ENCODE measurements at regions not wholly inside any gene's neighbourhood (a gene's known extent, or its start where the extent isn't known, plus 50 kb on each side); places are given as distances from the start of the nearest gene placed in this dataset.

DNA sequence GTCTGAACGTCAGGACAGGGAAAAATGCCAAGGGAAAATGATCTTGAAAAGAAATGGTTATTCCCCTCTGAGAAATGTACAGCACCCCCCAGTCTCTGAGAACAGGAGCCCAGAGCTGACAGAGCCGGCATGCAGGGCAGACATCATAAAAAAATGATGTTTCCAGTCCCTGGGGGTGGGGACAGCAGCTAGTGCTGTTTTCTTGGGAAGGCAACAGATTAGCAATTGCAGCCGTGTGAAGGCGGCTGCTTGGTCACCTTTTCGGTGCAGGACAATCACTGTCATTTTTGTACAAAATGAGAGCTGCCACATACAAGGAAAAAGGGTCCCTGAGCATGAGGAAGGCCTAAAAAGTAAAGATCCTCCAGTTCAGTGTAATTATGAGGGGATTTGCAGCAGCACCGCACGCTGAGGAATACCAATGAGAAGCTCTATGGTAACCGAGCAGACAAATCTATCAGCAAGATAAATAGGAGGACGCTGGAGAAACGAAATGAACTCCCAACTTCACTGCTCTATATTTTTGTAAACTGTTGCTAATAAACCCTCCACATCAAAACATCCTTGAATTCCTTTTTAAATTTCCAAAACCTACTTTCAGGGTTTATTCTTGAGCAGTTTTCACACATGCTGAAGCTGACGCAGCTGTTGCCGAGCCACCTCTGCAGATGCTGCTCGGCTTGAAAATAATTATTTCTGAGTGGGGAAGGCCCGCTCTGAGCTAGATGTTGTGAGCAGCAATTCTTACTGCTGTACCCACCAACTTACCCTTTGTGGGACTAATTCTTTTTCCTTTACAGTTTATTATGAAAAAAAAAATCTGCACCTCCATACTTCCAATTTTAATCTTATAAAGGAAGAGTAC lies 98.2 kb upstream of the NEBL start:
- in situ Hi-C loops (cut with HindIII; ENCODE audit: low sequenced_read_pairs), result no loop called here

- in situ Hi-C loops (cut with HindIII; ENCODE audit: low sequenced_read_pairs), result no loop called here
These were observed 96.9 kb upstream of the NEBL start for GRCh38 chr10:20993830-20994527.

DNA sequence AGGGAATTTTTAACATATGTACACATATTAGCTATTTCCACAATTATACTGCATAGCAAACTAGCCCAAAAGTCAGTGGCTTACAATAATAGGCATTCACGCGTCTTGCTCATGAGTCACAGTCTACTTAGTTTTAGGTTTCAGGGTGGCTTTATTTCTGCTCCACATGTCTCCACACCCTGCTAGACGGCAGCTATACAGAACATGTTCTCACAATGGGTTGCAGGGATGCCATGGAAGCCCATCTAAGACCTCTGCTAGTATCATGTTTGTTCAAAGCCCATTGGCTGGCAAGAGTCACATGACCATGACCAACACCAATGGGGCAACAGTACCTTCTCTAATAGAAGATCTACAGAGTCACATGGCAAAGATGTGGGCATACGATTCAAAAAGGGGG lies 96.3 kb upstream of the NEBL start:
- in situ Hi-C loops (cut with HindIII; ENCODE audit: low sequenced_read_pairs), result no loop called here

DNA sequence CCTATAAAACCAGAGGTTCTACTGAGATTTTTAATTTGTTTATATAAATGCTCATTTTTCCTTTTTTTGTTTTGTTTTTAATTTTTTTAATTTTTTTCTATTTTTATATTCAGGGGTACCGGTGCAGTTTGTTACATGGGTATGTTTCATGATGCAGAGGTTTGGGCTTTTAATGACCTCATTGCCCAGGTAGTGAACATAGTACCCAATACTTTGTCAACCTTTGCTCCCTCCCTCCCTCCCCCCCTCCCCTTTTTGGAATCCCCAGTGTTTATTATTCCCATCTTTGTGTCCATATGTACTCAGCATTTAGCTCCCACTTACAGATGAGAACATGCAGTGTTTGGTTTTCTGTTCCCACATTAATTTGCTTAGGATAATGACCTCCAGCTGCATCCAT lies 94.4 kb upstream of the NEBL start:
- in situ Hi-C loops (cut with HindIII; ENCODE audit: low sequenced_read_pairs), result no loop called here

DNA sequence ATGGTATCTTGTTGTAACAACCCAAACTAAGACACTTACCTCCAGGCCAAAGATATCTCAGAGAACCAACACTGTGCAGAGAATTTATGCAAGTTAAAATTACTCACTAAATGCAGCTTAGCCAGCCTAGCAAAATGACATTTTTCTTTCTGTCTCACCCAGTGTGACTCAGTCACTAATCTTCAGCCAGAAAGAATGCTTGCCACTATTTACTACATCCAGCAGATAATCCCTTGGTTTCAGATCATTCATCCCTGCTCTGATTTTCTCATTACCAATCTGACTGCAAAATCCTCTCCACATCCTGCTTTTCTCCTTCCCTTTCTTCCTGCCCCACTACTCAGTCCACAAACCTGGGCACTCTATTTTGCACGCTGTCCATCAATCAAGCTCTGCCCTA lies 93.5 kb upstream of the NEBL start:
- in situ Hi-C loops (cut with HindIII; ENCODE audit: low sequenced_read_pairs), result no loop called here

- in situ Hi-C loops (cut with HindIII; ENCODE audit: low sequenced_read_pairs), result no loop called here
These were observed 91.4 kb upstream of the NEBL start for GRCh38 chr10:20988357-20988983.

GRCh38 chr10:20986049-20986448 lies 88.9 kb upstream of the NEBL start:
- in situ Hi-C loops (cut with HindIII; ENCODE audit: low sequenced_read_pairs), result no loop called here

DNA sequence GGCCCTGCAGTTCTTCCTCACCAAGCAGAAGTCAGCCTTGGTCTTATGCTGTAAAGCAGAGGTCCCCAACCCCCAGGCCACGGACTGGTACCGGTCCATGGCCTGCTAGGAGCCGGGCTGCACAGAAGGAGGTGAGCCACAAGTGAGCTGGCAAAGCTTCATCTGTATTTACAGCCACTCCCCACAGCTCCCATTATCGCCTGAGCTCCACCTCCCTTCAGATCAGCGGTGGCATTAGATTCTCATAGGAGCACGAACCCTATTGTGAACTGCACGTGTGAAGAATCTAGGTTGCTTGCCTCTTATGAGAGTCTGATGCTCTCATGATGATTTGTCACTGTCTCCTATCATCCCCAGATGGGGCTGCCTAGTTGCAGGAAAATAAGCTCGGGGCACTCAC lies 87.6 kb upstream of the NEBL start:
- in situ Hi-C loops (cut with HindIII; ENCODE audit: low sequenced_read_pairs), result no loop called here

DNA sequence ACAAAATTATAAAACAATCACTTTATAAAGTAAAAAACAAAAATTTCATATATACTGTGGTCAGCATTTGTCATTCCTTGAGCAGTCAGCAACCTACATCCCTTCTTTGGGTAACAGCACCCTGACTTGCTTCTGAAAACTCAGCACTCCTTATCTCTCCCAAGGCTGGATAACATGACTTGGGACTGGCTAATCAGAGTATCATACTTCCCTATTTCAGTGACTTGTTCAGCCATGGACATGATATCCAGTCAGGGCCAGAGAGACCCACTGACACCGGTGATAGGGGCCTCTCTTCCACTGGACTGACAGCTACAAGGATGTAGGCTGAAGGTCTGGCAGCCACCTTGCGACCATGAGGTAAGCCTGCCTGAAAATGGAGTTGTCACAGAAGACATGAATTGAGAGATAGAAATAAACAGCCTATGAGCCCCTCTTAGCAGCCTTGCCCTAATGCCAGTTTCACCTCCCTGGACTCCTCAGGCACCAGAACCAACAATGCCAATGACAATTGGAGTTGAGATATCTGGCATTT lies 84.4 kb upstream of the NEBL start:
- in situ Hi-C loops (cut with HindIII; ENCODE audit: low sequenced_read_pairs), result no loop called here

DNA sequence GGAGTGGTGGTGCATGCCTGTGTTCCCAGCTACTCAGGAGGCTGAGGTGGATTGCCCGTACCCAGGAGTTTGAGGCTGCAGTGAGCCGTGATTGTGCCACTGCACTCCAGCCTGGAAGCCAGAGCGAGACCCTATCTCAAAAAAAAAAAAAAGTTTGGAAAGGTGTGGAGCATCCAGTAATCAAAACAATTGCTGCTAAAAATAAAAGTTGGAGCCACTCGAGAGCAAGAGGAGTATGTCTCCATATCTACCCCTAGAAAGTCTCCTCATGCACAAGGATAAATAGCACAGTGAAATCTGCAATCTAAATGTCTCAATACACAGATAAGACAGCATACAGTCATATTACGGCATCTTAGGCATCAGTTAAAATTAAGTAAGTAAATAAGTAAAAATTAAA lies 81.5 kb upstream of the NEBL start:
- in situ Hi-C loops (cut with HindIII; ENCODE audit: low sequenced_read_pairs), result no loop called here

- in situ Hi-C loops (cut with HindIII; ENCODE audit: low sequenced_read_pairs), result no loop called here
These were observed 80.2 kb upstream of the NEBL start for GRCh38 chr10:20977300-20977699.

- in situ Hi-C loops (cut with HindIII; ENCODE audit: low sequenced_read_pairs), result no loop called here
These were observed 79.8 kb upstream of the NEBL start for GRCh38 chr10:20976891-20977290.

DNA sequence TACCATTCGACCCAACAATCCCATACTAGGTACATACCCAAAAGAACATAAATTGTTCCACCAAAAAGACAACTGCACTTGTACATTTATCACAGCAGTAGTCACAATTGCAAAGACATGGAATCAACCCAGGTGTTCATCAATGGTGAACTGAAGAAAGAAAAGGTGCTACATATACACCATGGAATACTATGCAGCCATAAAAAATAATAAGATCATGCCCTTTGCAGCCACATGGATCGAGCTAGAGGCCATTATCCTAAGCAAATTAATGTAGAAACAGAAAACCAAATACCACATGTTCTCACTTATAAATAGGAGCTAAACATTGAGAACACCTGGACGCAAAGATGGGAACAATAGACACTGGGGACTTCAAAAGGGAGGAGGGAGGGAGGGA lies 79.3 kb upstream of the NEBL start:
- in situ Hi-C loops (cut with HindIII; ENCODE audit: low sequenced_read_pairs), result no loop called here

- in situ Hi-C loops (cut with HindIII; ENCODE audit: low sequenced_read_pairs), result no loop called here
These were observed 78.1 kb upstream of the NEBL start for GRCh38 chr10:20975236-20975635.

GRCh38 chr10:20972925-20973324 lies 75.8 kb upstream of the NEBL start:
- in situ Hi-C loops (cut with HindIII; ENCODE audit: low sequenced_read_pairs), result no loop called here

DNA sequence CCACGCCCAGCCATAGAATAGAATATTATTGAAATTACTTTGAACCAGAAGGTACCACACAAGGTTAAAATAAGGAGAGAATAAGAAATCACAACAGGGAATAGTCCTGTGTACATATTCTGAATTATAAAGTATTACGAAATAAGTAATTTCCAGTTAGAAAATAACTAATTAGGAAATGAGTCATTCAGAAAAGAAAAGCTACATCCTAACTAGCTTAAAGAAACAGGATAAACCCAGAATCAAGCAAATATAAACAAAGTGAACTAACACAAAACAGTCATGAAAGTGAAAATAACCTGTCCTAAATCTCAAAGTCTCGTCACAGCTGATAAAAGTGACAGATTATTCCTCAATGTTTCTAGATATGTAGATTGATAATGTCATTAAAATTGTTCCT lies 74.8 kb upstream of the NEBL start:
- in situ Hi-C loops (cut with HindIII; ENCODE audit: low sequenced_read_pairs), result no loop called here

DNA sequence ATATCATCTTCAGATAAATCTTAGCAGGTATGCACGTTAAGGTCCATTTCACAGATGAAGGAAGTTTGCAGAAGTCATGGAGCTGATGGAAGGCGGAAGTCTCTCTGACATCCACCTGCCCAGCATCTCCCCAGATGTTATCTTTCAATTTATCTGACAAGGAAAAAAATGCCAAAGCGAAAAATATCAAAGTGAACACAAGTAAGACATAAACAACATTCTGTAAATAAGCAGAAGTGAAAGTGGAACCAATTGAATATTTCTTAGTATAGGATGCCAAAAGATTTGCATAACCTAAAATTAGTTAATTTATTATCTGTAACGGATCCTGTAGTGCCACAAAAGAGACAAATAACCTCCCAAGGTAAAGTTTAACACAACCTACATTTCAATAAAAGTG lies 73.6 kb upstream of the NEBL start:
- in situ Hi-C loops (cut with HindIII; ENCODE audit: low sequenced_read_pairs), result no loop called here

DNA sequence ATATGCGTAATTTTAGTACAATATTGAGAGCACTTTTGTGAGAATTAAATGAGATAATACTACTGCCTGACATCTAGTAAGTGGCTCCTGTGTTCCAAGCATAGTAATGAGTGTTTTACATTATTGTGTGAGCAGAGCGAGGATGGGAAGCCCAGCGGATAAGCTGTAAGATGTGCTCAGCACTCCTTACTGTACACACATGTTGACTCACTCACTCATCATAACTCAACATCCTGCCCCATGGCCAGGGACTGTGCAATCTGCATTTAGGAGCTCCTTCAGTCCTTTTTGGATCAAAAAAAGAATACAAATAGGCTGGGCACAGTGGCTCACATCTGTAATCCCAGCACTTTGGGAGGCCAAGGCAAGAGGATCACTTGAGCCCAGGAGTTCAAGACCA lies 72.9 kb upstream of the NEBL start:
- in situ Hi-C loops (cut with HindIII; ENCODE audit: low sequenced_read_pairs), result no loop called here

DNA sequence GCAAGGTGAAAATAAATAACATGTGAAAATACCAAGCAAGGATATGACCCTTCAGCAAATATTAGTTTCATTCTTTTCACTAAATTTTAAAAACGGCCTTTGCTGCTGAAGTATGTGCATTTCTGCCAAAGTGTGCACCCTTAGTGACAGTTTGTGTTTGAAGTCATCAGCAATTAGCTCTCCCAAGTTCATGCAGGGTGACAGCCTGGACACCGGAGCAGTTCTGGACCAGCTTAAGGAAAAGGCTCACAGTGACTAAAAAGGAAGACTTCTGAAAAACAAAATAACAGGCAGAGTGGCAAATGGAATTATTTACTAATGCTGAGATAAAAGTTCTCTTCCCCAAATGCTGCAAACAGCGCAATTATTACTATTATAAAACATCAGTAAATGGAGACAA lies 69.3 kb upstream of the NEBL start:
- in situ Hi-C loops (cut with HindIII; ENCODE audit: low sequenced_read_pairs), result no loop called here

DNA sequence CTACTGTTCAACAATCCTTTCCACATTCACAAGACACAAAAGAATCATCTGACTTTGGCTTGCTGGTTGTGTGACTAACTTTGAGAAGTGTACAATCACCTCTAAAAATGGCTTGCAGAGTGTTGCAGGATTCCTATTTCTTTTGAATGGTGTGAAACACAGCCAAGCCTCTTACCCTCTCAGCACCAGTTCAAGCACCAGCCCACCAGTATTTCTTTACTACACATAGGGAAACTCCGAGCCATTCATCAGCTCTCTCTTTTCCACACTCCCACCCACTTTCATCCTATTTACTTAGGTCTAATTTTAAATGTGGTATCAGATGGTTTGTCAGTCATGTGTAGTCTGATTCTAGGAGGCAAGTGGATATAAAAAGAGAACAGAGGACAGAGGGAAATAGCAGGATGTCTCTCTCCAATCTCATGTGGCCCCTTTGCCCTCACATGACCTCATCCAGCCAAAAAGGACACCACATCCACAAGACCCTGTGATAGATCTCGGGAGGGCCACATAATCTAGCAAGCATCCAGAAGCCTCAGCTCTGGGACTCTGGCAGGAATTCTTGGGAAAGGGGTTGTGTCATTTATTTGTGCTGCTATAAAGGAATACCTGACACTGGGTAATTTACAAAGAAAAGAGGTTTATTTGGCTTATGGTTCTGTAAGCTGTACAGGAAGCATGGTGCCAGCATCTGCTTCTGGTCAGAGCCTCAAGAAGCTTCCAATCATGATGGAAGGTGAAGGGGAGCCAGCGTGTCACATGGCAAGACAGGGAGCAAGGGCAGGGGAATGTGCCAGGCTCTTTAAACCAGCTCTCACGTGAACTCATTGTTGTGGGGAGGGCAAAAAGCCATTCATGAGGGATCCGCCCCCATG lies 66.8 kb upstream of the NEBL start:
- in situ Hi-C loops (cut with HindIII; ENCODE audit: low sequenced_read_pairs), result no loop called here

DNA sequence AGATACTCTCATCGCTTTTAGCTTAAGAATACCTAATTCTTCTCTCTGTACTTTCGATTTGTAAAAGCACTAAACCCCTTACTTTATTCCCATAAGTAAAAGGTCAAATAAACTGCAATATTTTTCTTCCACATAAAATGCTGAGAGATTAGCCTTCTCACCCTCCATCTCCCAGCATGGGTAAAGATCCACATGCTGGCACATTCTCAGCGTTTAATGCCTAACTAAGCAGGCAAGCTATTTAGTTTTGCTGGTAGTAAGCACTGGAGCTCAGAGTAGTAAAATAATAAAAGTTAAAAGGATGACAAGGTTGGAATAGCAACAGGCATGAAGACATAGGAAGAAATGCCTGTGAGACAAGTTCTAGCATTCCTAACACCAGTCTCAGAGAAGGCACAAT lies 65.9 kb upstream of the NEBL start:
- in situ Hi-C loops (cut with HindIII; ENCODE audit: low sequenced_read_pairs), result no loop called here

Data from DLD1 (cell line).